Stimulated activated CD4-positive, alpha-beta T cell treated with anti-CD3 and anti-CD28 coated beads, Interleukin-4, amount 100 ng/mL, for 48 hours (primary cell): ENCODE measurements at regions not wholly inside any gene's neighbourhood (a gene's known extent, or its start where the extent isn't known, plus 50 kb on each side); places are given as distances from the start of the nearest gene placed in this dataset.
"Not testable (repeated sequence)": the region's sequence is repeated elsewhere in the genome, so short reads cannot be mapped to it uniquely, and the experiment has no call there.

Experiments
- DNase-seq, 2 donors: peaks; one replicate each; pipeline ENCODE4 v3.0.0-alpha.2; 2020; ENCODE audit warnings: low read depth in 2 of 2

- DNase-seq, result not testable (repeated sequence)
Observed at GRCh38 chr5:21340233-21340632, 1352.2 kb upstream of the CDH18 start.

GRCh38 chr5:21336478-21336877, 1348.5 kb upstream of the CDH18 start:
- DNase-seq, result not testable (repeated sequence)

DNA sequence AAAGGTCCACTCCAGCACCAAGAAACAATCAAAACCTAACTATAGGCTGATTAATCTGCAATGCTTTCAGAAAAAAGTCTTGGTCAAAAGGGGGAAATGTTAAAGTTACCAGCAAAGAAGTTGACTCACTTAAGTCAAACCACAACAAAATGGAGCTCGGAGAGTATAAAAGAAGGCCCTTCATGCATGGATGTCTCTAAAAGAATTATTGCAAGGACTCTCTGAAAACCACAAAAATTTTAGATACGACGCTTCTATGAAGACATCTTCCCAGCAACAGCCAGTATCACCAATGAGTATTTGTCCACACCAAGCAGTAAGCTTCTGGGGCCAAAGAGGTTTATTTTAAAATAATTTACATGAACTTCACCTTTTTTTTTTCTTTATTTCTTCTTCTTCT, 1327.4 kb upstream of the CDH18 start:
- not testable (repeated sequence) for DNase-seq

GRCh38 chr5:21301205-21301604, 1313.2 kb upstream of the CDH18 start:
- not testable (repeated sequence) for DNase-seq

DNA sequence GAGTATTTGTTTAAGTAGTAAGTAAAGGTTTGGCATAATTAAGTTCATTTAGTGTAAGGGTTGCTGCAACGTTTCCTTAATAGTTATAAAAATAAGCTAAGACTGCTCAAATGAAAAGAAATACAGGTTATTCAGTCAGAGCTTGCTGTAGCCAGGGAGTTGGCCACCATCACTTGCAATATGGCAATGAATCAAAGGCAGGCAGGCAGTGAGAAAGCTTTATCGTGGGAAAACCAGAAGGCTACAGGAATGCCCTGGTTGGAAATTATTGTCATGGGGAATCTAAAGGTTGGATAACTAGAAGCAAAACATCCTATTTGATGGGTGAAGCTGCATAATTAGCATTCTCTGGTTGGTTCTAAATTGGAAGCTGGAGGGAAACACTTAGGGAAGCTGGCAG, 1286.4 kb upstream of the CDH18 start:
- DNase-seq, result not testable (repeated sequence)

GRCh38 chr5:21263361-21263760, 1275.4 kb upstream of the CDH18 start:
- no peak for DNase-seq

GRCh38 chr5:21254161-21254560, 1266.2 kb upstream of the CDH18 start:
- no peak for DNase-seq

- DNase-seq, result no peak
Observed at GRCh38 chr5:21244982-21245381, 1257.0 kb upstream of the CDH18 start.

GRCh38 chr5:21238786-21239185, 1250.8 kb upstream of the CDH18 start:
- no peak for DNase-seq

DNA sequence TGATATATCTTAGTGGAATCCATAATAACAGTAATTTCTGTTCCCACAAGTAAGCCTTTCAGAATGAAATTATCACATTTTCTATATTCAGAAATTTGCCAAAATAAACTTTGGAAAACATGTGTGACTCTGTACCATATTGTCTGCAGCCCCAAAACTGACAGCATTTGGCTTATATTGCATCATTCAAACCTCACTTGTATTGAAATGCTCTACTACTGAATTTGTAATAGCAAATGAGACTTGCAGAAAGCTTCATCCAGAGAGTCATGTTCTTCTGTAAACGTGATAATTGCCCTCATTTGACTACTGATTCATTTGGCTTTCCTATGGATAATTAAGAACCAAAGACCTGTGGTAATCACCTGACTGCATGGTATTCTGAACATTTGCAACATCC, 1249.5 kb upstream of the CDH18 start:
- DNase-seq, result no peak

DNA sequence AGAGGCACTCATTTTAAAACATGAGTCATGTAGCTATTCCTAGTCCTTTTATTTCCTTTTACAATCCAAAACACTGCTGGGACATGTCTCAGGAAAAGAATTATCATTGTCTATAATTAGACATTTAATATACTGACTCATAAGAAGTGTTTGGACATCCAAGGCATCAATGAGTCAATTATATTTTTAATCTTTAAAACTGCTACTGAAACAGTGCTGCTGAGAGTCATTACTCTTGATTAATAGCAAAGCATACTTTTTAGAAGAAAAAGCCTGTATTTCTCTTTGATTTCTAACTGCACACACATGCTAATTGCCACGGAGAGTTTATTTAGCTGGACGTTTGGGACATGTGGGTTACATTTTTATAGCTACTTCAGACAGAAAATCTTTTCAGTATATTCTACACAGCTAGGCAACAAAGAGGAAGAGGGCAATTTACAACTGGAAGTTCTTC, 1249.0 kb upstream of the CDH18 start:
- no peak for DNase-seq

DNA sequence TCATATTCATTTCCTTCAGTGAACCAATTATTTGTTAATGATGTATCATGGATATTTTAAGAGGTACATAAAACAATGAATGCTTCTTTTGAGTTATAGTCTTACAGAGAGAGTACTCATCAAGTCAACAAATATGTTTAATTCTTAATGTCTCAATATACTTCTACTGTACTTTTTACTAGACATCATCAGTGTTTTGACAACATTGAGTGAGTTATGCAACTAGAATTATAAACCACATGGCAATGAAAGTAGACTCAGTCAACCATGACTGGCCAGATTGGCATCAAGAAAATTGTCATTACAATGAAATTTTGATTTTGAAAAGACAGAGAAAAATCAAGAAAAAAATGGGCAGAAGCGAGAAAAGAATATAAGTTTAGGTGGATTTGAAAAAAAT, 1248.1 kb upstream of the CDH18 start:
- DNase-seq, result no peak

GRCh38 chr5:21225223-21226064, 1237.4 kb upstream of the CDH18 start:
- no peak for DNase-seq

- no peak for DNase-seq
Observed at GRCh38 chr5:21221616-21222015, 1233.6 kb upstream of the CDH18 start.

DNA sequence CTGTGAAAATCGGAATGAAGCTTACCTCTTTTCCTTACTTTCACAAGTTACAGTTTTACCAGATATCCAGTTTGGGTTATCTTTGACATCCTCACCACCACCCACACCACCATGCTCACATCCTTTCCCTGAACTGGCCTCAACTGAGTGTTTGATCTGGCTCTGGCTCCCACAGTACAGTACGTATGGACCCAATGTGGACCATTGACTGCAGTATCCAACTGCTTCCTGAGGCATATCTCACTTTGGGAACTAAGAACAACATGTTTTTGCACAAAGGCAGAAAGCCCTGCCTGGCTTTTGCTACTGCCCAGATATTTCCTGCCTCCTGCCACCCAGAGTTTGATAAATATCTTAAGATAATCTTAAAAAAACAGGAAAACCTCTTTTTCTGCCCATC, 1232.0 kb upstream of the CDH18 start:
- no peak for DNase-seq

- no peak for DNase-seq
Observed at GRCh38 chr5:21219251-21219650, 1231.3 kb upstream of the CDH18 start.

DNA sequence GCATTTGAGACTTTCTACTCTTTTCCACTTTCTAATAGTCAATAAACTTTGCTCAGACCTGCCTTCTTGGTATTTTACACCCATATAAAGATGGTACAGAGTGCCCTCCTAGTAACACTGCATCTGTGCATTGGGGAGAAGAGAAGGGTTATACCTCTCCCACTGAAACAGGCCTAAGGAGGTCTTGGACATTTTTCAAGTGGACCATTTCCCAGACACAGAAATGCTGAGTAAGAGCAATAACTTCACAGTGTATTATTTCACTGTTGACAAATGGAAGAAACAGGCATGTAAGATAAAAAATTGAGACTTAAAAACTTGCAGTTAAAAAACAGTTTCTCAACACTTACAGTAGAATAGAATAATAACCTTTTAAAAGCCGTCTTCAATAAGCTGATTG, 1224.0 kb upstream of the CDH18 start:
- no peak for DNase-seq

DNA sequence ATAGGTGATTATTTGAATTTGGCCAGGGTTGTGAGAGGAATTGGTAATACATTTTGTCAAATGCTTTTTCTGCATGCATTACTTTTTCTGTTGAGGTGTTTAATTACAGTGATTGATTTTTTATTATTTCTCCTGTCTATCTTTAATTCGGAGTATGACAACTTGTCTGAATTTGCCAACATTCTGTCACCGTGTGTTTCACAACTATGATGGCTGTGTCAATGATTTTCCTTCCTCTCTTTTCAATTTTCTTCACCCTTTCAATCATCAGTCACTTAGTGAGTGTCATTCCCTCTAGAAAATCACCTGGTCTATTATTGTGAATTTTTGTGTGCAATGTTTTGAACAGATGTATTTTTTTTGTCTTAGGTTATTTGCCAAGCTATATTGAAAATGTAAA, 1221.4 kb upstream of the CDH18 start:
- no peak for DNase-seq

DNA sequence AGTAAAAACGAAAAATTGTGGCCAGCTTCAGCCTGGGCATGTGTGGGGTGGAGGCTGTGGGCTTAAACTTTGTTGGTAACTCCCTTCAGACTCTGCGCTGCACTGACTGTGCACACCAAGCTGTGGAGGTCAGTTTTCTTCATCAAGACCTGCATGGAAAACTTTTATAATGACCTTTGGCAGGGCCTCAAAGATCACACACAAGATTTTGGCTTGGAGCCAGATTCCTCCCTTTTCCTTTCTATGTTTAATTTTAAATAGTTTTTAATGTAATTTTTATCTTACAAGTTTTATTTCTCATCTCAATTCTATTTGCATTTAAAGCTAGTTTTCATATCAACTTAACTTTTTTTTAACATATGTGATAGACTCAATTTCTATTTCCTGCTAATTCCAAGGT, 1211.1 kb upstream of the CDH18 start:
- no peak for DNase-seq

GRCh38 chr5:21195145-21195544, 1207.1 kb upstream of the CDH18 start:
- no peak for DNase-seq

GRCh38 chr5:21185536-21185935, 1197.5 kb upstream of the CDH18 start:
- no peak for DNase-seq

DNA sequence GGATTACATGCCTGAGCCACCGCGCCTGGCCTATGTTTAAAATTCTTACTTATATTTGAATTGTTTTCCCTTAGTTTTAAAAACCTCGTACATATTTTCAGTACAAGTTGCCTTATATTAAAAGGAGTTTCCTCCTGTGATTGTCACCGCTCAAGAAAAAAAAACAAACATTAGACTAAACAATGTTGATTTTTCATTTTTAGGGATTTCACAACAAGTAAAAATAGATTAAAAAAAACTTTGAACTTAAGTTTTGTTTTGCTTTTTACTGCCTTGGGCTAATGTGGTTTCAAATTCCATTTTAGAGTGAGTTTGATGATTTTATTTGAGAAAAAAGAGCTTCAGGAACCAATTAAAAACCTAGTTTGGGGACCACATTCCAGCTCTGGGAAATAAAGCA, 1196.6 kb upstream of the CDH18 start:
- DNase-seq, result no peak

- DNase-seq, result no peak
Observed at GRCh38 chr5:21181609-21182125, 1193.7 kb upstream of the CDH18 start.

DNA sequence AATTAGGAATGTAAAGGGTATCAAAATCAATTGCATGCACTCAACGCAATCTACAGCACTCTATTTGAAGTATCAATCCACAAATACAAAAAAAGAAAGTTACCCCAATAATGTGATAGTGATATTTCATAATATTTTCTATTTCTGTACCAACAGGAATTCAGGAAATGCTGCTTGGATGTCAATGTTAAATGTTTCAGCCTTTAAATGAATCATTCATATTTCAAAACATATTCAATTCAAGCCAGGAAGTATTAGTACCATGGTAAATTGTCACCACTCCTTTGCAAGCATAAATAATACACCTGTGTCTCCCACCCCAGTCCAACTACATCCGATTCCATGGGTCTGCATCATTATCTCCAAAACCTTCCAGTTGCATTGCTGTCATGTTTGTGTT, 1185.5 kb upstream of the CDH18 start:
- no peak for DNase-seq
